ENCODE measurements at regions not wholly inside any gene's neighbourhood (a gene's known extent, or its start where the extent isn't known, plus 50 kb on each side); places are given as distances from the start of the nearest gene placed in this dataset.

DNA sequence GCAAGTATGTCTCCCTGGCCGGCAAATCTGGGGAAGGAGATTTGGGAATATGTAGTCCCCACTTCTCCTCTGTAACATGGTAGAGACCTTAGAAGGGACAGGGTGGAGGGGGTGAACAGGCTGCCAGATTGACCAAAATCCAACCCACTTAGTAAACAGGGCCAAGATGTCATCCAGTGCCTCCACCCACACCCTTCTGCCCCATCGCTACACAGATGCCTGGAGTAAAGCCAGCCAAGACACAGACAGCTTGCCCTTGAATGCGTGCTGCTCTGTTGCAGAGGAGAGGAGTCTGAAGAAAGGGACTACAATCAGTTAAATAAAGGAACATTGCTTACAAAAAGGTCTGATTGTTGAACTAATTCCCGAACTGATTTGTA lies 160.1 kb upstream of the LDB2 start:
- TF ChIP-seq CTCF (conservative IDR thresholded peaks at IDR 0.05 in 1 of 2, IDR thresholded peaks at IDR 0.05 in 1 of 2; ENCODE audit: extremely low read depth in 1 of 2, insufficient read depth in 1 of 2, low read depth in 1 of 2, low read length in 2 of 2) (no peak), EZH2 (IDR thresholded peaks at IDR 0.05; ENCODE audit: borderline replicate concordance, low read length) (no peak)

Data from mammary epithelial cell (primary cell).